HepG2 (cell line): ENCODE measurements at regions not wholly inside any gene's neighbourhood (a gene's known extent, or its start where the extent isn't known, plus 50 kb on each side); places are given as distances from the start of the nearest gene placed in this dataset.

ENCODE experiments used
- ATAC-seq: fragments of 200-7000 bp; cut with Tn5 transposase; 3 replicates; pipeline ENCODE4 v1.9.1; 2020; ENCODE audit warnings: mild to moderate bottlenecking, moderate library complexity
- BruUV-seq: library from RNA; stranded (reverse); fragments of 400-500 nt; replicated peaks from 2 replicates; lab custom pipeline; 2021; lab: Mats Ljungman, UMichigan
- CTCF ChIA-PET: fragments of 300-600 bp; formaldehyde crosslinking; extraction: SDS; loops from one replicate; lab custom pipeline; 2021; ENCODE audit warnings: low total read pairs, inconsistent platforms, low intra/inter-chr PET ratio; lab: Yijun Ruan, JAX
- POLR2A ChIA-PET: fragments of 350-600 bp; sonication (Branson Sonifier 250); formaldehyde crosslinking; loops from one replicate; lab custom pipeline; 2020; ENCODE audit warnings: antibody characterized with exemption, inconsistent platforms; lab: Yijun Ruan, JAX
- DNase-seq: peaks from one replicate; pipeline ENCODE4 v3.0.0-alpha.2; 2015; ENCODE audit warnings: low spot score
- FAIRE-seq: peaks from 3 replicates; lab custom pipeline; 2011; peaks lifted over from hg19 to GRCh38; lab: Jason Lieb, UNC
- H2AFZ ChIP-seq: one replicate; pipeline ENCODE4 v1.6.1; 2011; ENCODE audit warnings: low read length, inconsistent platforms
- H3K27ac ChIP-seq: fragments of 300-600 bp; 3 replicates; pipeline ENCODE4 v1.8.0; 2011; ENCODE audit warnings: mixed run types, mild to moderate bottlenecking, mixed read lengths, low read length, inconsistent platforms; ENCODE audit not compliant: insufficient read depth; ENCODE audit errors: extremely low read length
- H3K27me3 ChIP-seq, 2 experiments: fragments of 200-600 bp in 1 of 2; 2 replicates in 1 of 2; 3 replicates in 1 of 2; pipeline versions ENCODE4 v1.6.0 to v1.8.0; 2011; ENCODE audit warnings: low read length in 2 of 2, mild to moderate bottlenecking in 2 of 2, moderate library complexity in 2 of 2, inconsistent platforms in 1 of 2; ENCODE audit not compliant: insufficient read depth in 2 of 2, control insufficient read depth in 1 of 2
- H3K36me3 ChIP-seq, 2 experiments: fragments of 200-600 bp in 1 of 2; replicated peaks in 1 of 2; 2 replicates in 1 of 2; 3 replicates in 1 of 2; pipeline versions ENCODE4 v1.5.1 to v1.8.0; 2011; ENCODE audit warnings: low read length in 2 of 2, inconsistent platforms in 1 of 2; ENCODE audit not compliant: insufficient read depth in 2 of 2, control insufficient read depth in 1 of 2
- H3K4me1 ChIP-seq: 2 replicates; pipeline ENCODE4 v1.5.1; 2012; ENCODE audit warnings: low read length, inconsistent platforms; ENCODE audit not compliant: insufficient read depth
- H3K4me2 ChIP-seq: 2 replicates; pipeline ENCODE4 v1.6.0; 2011; ENCODE audit warnings: low read depth, low read length, inconsistent platforms
- H3K4me3 ChIP-seq, 3 experiments: fragments of 200-600 bp in 1 of 3; sonication (generic), shearing (Covaris generic) in 1 of 3; replicated peaks in 1 of 3; 2 replicates each; pipeline ENCODE4 v1.5.1; 2011 to 2016; ENCODE audit warnings: low read length in 3 of 3, inconsistent platforms in 2 of 3, low read depth in 2 of 3, mild to moderate bottlenecking in 2 of 3, control low read depth in 1 of 3, mixed read lengths in 1 of 3; ENCODE audit not compliant: insufficient read depth in 1 of 3
- H3K79me2 ChIP-seq: one replicate; pipeline ENCODE4 v1.6.1; 2011; ENCODE audit warnings: low read length, inconsistent platforms; ENCODE audit not compliant: insufficient read depth
- H3K9ac ChIP-seq: 2 replicates; pipeline ENCODE4 v1.6.0; 2011; ENCODE audit warnings: mild to moderate bottlenecking, low read depth, low read length, inconsistent platforms; ENCODE audit not compliant: insufficient read depth
- H3K9me3 ChIP-seq: 2 replicates; pipeline ENCODE4 v1.5.1; 2012; ENCODE audit warnings: mild to moderate bottlenecking, low read length
- H4K20me1 ChIP-seq: 2 replicates; pipeline ENCODE4 v1.6.0; 2011; ENCODE audit warnings: inconsistent platforms, mild to moderate bottlenecking, low read length, moderate library complexity; ENCODE audit not compliant: insufficient read depth
- NFYB ChIP-seq: sonication (generic); formaldehyde crosslinking; IDR thresholded peaks from 2 replicates; pipeline ENCODE4 v1.4.0; 2020; ENCODE audit warnings: missing genetic modification reagents
- SP1 ChIP-seq, 2 experiments: fragments of 450-650 bp in 1 of 2; sonication (generic) in 1 of 2; formaldehyde crosslinking in 1 of 2; IDR thresholded peaks; 2 replicates each; pipeline versions ENCODE4 v1.4.0 to v1.6.1; 2016 to 2020; ENCODE audit warnings: missing genetic modification reagents in 1 of 2
- TIGD3 ChIP-seq: sonication (generic); formaldehyde crosslinking; IDR thresholded peaks from 2 replicates; pipeline ENCODE4 v1.5.1; 2020; ENCODE audit warnings: mild to moderate bottlenecking, missing genetic modification reagents, borderline replicate concordance
- ZFP82 ChIP-seq: sonication (generic); formaldehyde crosslinking; IDR thresholded peaks from 2 replicates; pipeline ENCODE4 v1.5.1; 2020; ENCODE audit warnings: mild to moderate bottlenecking, missing genetic modification reagents, borderline replicate concordance
- ZNF292 ChIP-seq: sonication (generic); formaldehyde crosslinking; IDR thresholded peaks from 2 replicates; pipeline ENCODE4 v1.8.1; 2022; ENCODE audit warnings: mild to moderate bottlenecking, low read depth, missing genetic modification reagents, borderline replicate concordance
- ZNF432 ChIP-seq: sonication (generic); formaldehyde crosslinking; IDR thresholded peaks from 2 replicates; pipeline ENCODE4 v1.5.0; 2020; ENCODE audit warnings: missing genetic modification reagents, mild to moderate bottlenecking, borderline replicate concordance
- ZNF580 ChIP-seq: IDR thresholded peaks from 2 replicates; pipeline ENCODE4 v1.6.1; 2016; ENCODE audit warnings: low read depth, borderline replicate concordance
- WGBS: methylation state at CpG from one replicate; pipeline ENCODE4 v1.1.6; 2017; ENCODE audit warnings: low lambda C conversion rate; 5-methylcytosine and 5-hydroxymethylcytosine counted together
- in situ Hi-C: cut with HindIII; loops from 2 replicates; pipeline ENCODE4 v1.10.0; 2017; ENCODE audit warnings: low pct_unique_long_range_greater_than_20kb; ENCODE audit not compliant: extremely low pct_ligation_motif_present
- intact Hi-C: fragments of 100-400 bp; cut with micrococcal nuclease; formaldehyde crosslinking; loops from one replicate; pipeline ENCODE4 v1.10.0; 2022; ENCODE audit not compliant: unreplicated experiment
- TF ChIP-seq, protein P1 (sequence below): sonication (generic); formaldehyde crosslinking; IDR thresholded peaks from 2 replicates; pipeline ENCODE4 v1.4.0; 2020; ENCODE audit warnings: missing genetic modification reagents

DNA sequence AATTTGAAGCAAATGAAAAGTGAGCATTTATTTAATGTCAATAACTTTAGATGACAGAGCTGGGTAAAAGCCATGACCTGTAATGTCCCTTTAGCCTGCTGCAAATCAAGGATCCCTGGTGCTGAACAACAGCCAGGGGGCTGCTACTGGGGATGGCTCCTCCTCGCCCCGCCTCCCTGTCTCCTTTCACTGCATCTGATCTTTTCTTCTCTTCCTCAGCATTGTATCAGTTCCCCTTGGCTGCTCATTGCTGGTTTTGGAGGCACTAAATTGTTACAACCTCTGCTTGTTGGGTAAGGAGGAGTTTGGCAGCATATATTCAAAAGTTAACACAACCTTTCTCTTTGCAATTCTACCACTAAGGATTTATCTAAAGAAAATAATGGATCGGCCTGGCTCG is 236.3 kb upstream of the ID2 start:
- Histone ChIP-seq H4K20me1 (no peaks in the 10 kb centered on the region), H3K27ac (no peak overlapping the region), H3K4me1 (no peaks in the 10 kb centered on the region), H3K9ac (no peak overlapping the region), H3K4me2 (no peak overlapping the region), H3K36me3 (no peaks in the 10 kb centered on the region), H2AFZ (no peak overlapping the region), H3K27me3 (0 out of 5 replicates have a peak, but pooled peaks cover 0 to 2% of the 10 kb centered on the region in 2 experiments), H3K4me3 (no peak overlapping the region), H3K9me3 (no peaks in the 10 kb centered on the region), H3K79me2 (no peaks in the 10 kb centered on the region)
- BruUV-seq: no TSS peak
- no peak for DNase-seq
- intact Hi-C loops: no loop called here
- no peak for FAIRE-seq
- WGBS: 4% methylated on average over 4 of the region's 4 CpGs
- ChIA-PET POLR2A (no interaction called here), CTCF (no interaction called here)
- in situ Hi-C loops: no loop called here
- TF ChIP-seq ZNF292: no peak
- TF ChIP-seq TIGD3 (CRISPR knock-in tag): no peak
- no peak for TF ChIP-seq SP1 (IDR thresholded peaks at IDR 0.05)
- TF ChIP-seq SP1 (CRISPR knock-in tag; IDR thresholded peaks at IDR 0.05): no peak
- TF ChIP-seq ZNF580 (CRISPR knock-in tag): no peak
- TF ChIP-seq, protein P1, sequence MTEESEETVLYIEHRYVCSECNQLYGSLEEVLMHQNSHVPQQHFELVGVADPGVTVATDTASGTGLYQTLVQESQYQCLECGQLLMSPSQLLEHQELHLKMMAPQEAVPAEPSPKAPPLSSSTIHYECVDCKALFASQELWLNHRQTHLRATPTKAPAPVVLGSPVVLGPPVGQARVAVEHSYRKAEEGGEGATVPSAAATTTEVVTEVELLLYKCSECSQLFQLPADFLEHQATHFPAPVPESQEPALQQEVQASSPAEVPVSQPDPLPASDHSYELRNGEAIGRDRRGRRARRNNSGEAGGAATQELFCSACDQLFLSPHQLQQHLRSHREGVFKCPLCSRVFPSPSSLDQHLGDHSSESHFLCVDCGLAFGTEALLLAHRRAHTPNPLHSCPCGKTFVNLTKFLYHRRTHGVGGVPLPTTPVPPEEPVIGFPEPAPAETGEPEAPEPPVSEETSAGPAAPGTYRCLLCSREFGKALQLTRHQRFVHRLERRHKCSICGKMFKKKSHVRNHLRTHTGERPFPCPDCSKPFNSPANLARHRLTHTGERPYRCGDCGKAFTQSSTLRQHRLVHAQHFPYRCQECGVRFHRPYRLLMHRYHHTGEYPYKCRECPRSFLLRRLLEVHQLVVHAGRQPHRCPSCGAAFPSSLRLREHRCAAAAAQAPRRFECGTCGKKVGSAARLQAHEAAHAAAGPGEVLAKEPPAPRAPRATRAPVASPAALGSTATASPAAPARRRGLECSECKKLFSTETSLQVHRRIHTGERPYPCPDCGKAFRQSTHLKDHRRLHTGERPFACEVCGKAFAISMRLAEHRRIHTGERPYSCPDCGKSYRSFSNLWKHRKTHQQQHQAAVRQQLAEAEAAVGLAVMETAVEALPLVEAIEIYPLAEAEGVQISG (CRISPR knock-in tag): no peak
- no peak for TF ChIP-seq ZNF432 (CRISPR knock-in tag)
- no peak for TF ChIP-seq NFYB
- TF ChIP-seq ZFP82 (CRISPR knock-in tag): no peak
- no peak for ATAC-seq
